ENCODE measurements at regions not wholly inside any gene's neighbourhood (a gene's known extent, or its start where the extent isn't known, plus 50 kb on each side); places are given as distances from the start of the nearest gene placed in this dataset.
"Not testable (repeated sequence)": the region's sequence is repeated elsewhere in the genome, so short reads cannot be mapped to it uniquely, and the experiment has no call there.

GRCh38 chr16:29181921-29182411, 197.1 kb downstream of the LAT start:
- TF ChIP-seq, protein P1, sequence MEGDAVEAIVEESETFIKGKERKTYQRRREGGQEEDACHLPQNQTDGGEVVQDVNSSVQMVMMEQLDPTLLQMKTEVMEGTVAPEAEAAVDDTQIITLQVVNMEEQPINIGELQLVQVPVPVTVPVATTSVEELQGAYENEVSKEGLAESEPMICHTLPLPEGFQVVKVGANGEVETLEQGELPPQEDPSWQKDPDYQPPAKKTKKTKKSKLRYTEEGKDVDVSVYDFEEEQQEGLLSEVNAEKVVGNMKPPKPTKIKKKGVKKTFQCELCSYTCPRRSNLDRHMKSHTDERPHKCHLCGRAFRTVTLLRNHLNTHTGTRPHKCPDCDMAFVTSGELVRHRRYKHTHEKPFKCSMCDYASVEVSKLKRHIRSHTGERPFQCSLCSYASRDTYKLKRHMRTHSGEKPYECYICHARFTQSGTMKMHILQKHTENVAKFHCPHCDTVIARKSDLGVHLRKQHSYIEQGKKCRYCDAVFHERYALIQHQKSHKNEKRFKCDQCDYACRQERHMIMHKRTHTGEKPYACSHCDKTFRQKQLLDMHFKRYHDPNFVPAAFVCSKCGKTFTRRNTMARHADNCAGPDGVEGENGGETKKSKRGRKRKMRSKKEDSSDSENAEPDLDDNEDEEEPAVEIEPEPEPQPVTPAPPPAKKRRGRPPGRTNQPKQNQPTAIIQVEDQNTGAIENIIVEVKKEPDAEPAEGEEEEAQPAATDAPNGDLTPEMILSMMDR (IDR thresholded peaks at IDR 0.05), result not testable (repeated sequence)
- TF ChIP-seq EP300, POLR2A (IDR thresholded peaks at IDR 0.05): not testable (repeated sequence)

Measured in tibial nerve (tissue), 4 donors.